Esophagus squamous epithelium (tissue), 5 donors: ENCODE measurements at regions not wholly inside any gene's neighbourhood (a gene's known extent, or its start where the extent isn't known, plus 50 kb on each side); places are given as distances from the start of the nearest gene placed in this dataset.
A peak's percentile ranks its signal among the peaks of the same experiment; 100 is the strongest.
"Not testable (repeated sequence)": the region's sequence is repeated elsewhere in the genome, so short reads cannot be mapped to it uniquely, and the experiment has no call there.

Source experiments
- DNase-seq: peaks from one replicate; lab custom pipeline; 2025; lab: John Stamatoyannopoulos, UW
- H3K27ac ChIP-seq, 4 donors: fragments of 200-600 bp; sonication (generic); one replicate each; pipeline ENCODE4 v1.5.1; 2016 to 2019; ENCODE audit warnings: mild to moderate bottlenecking in 1 of 4
- H3K27me3 ChIP-seq, 4 donors: fragments of 200-600 bp; sonication (generic); 1 replicate in 3 of 4; 2 replicates in 1 of 4; pipeline versions ENCODE4 v1.5.1 to v1.6.0; 2017 to 2021; ENCODE audit warnings: antibody characterized with exemption in 1 of 4
- H3K36me3 ChIP-seq, 3 donors: fragments of 200-600 bp; sonication (generic); one replicate each; pipeline ENCODE4 v1.5.1; 2016 to 2019
- H3K4me1 ChIP-seq, 3 donors: fragments of 200-600 bp; sonication (generic); one replicate each; pipeline ENCODE4 v1.5.1; 2017 to 2019
- H3K4me3 ChIP-seq, 4 donors: fragments of 200-600 bp; sonication (generic); 1 replicate in 3 of 4; 2 replicates in 1 of 4; pipeline ENCODE4 v1.5.1; 2016 to 2019; ENCODE audit warnings: mild to moderate bottlenecking in 2 of 4, moderate library complexity in 1 of 4
- H3K9me3 ChIP-seq, 3 donors: fragments of 200-600 bp; sonication (generic); one replicate each; pipeline ENCODE4 v1.5.1; 2016 to 2019
- POLR2A ChIP-seq, 4 donors: fragments of 450-650 bp; IDR thresholded peaks; one replicate each; pipeline ENCODE4 v1.6.1; 2017; ENCODE audit warnings: antibody characterized with exemption in 4 of 4, mild to moderate bottlenecking in 4 of 4, moderate library complexity in 3 of 4
- whole genome bisulfite sequencing, 2 donors: methylation state at CpG; one replicate each; pipeline ENCODE4 v1.1.5; 2018; 5-methylcytosine and 5-hydroxymethylcytosine counted together
- intact Hi-C: fragments of 100-400 bp; cut with DNase I; formaldehyde crosslinking; loops from one replicate; pipeline ENCODE4 v1.15.0; 2022
- TF ChIP-seq, protein P1 (sequence below), 6 experiments: fragments of 450-650 bp in 4 of 6; fragments of 200-600 bp in 2 of 6; sonication (generic) in 2 of 6; IDR thresholded peaks; one replicate each; pipeline ENCODE4 v1.5.1; 2016 to 2019; ENCODE audit warnings: antibody characterized with exemption in 6 of 6, mild to moderate bottlenecking in 4 of 6, moderate library complexity in 4 of 6
- donor health status: DM: yes; HTN: yes; CAD: no.

DNA sequence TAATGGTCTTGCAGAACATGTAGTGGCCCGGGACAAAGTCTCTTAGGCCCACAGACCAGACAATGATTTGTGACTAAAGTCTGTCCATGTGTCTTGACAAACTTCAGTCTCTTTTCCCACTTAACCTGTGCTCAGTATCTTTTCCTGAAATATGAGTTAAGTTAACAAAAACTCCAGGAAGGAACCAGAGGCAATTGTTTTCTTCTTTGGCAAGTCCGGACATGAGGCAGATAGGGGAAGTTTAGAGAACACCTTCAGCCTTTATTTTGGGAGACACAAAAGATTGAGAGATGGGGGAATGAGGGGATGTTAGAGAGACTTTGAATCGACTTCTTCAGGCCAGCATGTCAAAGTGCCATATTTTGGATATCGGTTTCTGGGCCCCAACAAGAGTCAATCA is 80.2 kb upstream of the FRMPD4 start:
- Histone ChIP-seq H3K27ac (no peak overlapping the region), H3K36me3 (no peaks in the 10 kb centered on the region), H3K4me1 (no peaks in the 10 kb centered on the region), H3K27me3 (no peaks in the 10 kb centered on the region), H3K4me3 (no peak overlapping the region), H3K9me3 (no peaks in the 10 kb centered on the region)
- intact Hi-C loops, result no loop called here
- TF ChIP-seq, protein P1, sequence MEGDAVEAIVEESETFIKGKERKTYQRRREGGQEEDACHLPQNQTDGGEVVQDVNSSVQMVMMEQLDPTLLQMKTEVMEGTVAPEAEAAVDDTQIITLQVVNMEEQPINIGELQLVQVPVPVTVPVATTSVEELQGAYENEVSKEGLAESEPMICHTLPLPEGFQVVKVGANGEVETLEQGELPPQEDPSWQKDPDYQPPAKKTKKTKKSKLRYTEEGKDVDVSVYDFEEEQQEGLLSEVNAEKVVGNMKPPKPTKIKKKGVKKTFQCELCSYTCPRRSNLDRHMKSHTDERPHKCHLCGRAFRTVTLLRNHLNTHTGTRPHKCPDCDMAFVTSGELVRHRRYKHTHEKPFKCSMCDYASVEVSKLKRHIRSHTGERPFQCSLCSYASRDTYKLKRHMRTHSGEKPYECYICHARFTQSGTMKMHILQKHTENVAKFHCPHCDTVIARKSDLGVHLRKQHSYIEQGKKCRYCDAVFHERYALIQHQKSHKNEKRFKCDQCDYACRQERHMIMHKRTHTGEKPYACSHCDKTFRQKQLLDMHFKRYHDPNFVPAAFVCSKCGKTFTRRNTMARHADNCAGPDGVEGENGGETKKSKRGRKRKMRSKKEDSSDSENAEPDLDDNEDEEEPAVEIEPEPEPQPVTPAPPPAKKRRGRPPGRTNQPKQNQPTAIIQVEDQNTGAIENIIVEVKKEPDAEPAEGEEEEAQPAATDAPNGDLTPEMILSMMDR (IDR thresholded peaks at IDR 0.05), result no peak
- no peak for TF ChIP-seq POLR2A (IDR thresholded peaks at IDR 0.05)
- DNase-seq, result no peak
- 11 to 38% methylated on average over 1 to 4 of the region's 4 CpGs for WGBS, 2 donors

DNA sequence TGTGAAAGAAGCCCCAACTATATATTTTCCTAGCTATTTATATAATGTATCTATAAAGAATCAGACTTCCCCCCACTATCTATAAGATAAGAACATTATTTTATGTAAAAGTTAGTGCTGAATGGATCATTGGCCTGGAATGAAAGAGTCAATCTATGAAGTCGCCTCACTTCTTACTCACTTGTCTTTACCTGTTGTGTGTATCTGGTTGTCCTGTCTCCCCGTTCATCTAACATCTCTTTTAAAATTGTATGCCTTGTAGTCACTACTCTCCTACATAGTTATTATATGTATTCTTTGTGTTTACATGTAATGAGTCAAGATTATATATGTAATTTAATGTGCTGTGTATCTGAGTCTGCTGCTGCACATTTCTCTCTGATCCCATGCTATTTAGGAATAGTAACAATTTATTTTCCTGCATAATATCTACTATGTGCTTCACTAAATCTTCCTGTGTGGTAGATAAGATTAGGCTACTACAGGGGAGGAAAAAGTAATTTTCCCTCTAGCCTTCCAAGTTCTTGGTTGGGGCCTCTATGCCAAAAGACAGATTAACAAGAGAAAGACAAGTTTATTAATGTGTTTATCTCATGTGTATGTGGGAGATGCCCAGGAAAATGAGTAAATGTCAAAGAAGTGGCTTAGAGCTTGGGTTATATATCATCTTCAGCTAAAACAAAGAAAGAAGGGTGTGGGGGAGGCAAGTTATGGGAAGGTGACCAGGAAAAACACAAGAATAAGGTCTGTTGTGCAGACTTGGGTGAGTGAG is 77.6 kb upstream of the FRMPD4 start:
- WGBS, 2 donors, result 65 to 80% methylated on average over 2 of the region's 2 CpGs
- intact Hi-C loops, result no loop called here
- DNase-seq, result no peak

DNA sequence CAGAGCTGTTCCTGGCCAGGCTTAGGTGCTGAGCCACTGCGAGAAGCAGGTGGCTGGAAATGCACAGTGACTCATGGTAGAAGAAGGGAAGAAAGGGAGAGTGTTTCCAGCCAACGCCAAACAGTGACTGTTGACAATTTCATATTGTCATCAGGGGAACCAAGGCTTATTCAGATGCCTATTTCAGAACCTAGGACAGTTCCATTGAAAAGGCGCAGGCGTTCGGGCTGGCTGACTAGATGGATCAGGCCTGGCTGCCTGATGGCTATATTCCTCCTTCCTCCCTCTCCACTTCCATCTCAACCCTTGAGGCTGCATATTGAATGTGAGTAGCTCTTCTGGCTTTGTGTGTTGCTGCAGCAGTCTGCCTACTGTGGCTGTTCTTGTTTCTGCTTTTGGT is 73.0 kb upstream of the FRMPD4 start:
- WGBS, 2 donors, result 24 to 48% methylated on average over 4 to 5 of the region's 5 CpGs
- H3K27ac ChIP-seq, result no peak overlapping the region

More for the DNA sequence above, 77.6 kb upstream of the FRMPD4 start:
- H3K4me3 ChIP-seq, result no peak overlapping the region
- H3K27ac ChIP-seq, result no peak overlapping the region
- H3K9me3 ChIP-seq, result no peaks in the 10 kb centered on the region
- no peaks in the 10 kb centered on the region for H3K4me1 ChIP-seq
- no peak for TF ChIP-seq POLR2A (IDR thresholded peaks at IDR 0.05)
- TF ChIP-seq, protein P1 (IDR thresholded peaks at IDR 0.05), result no peak
- no peaks in the 10 kb centered on the region for H3K36me3 ChIP-seq
- H3K27me3 ChIP-seq, result no peaks in the 10 kb centered on the region

DNA sequence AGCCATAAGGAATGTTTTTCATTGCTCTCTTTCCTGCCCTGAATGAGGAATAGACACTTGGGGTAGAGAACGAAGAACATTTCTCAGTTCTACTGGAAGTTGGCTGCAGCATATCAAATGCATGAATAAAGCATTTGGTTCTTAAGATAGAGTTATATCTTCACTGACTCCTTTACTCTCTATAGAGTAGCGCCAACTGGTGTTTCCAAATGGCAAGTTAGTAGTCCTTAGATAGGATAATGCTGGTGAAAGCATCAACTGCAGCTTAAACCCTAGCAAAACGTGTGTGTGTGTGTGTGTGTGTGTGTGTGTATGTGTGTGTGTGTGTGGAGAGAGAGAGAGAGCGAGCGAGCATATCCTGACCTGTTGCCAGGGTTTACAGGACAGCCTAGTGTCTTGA is 62.2 kb upstream of the FRMPD4 start:
- no peak overlapping the region for H3K27ac ChIP-seq
- H3K36me3 ChIP-seq, result no peaks in the 10 kb centered on the region
- intact Hi-C loops, result no loop called here
- TF ChIP-seq, protein P1 (IDR thresholded peaks at IDR 0.05), result no peak
- TF ChIP-seq POLR2A (IDR thresholded peaks at IDR 0.05), result no peak
- H3K9me3 ChIP-seq, result no peaks in the 10 kb centered on the region
- 53 to 60% methylated on average over 5 of the region's 5 CpGs for WGBS, 2 donors
- DNase-seq, result no peak
- no peaks in the 10 kb centered on the region for H3K4me1 ChIP-seq
- H3K27me3 ChIP-seq, result no peaks in the 10 kb centered on the region
- no peak overlapping the region for H3K4me3 ChIP-seq

More for the DNA sequence above, 73.0 kb upstream of the FRMPD4 start:
- TF ChIP-seq, protein P1 (IDR thresholded peaks at IDR 0.05), result no peak
- TF ChIP-seq POLR2A (IDR thresholded peaks at IDR 0.05), result no peak
- H3K4me1 ChIP-seq, result no peaks in the 10 kb centered on the region
- no peak overlapping the region for H3K4me3 ChIP-seq
- H3K36me3 ChIP-seq, result no peaks in the 10 kb centered on the region
- no peaks in the 10 kb centered on the region for H3K27me3 ChIP-seq
- H3K9me3 ChIP-seq, result no peaks in the 10 kb centered on the region
- no peak for DNase-seq
- intact Hi-C loops, result no loop called here

DNA sequence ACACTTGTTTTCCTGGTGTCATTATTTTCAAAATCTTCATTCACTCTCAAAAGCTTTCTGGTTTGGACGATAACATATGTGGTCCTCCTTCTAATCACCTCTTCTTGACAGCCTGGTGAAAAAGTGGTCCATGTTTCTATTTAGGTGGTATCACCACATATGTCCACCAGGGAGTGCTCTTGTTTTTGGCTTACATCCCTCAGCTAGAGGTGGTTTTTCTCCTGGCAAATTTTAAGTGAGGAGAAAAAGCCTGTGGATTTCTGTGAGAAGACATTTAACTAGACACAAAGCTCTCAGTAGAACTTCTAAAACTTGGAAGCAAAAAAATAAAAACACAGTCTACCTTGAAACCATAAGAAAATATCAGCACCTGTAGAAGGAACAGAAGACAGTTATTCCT is 58.0 kb upstream of the FRMPD4 start:
- Histone ChIP-seq H3K4me3 (no peak overlapping the region), H3K4me1 (no peaks in the 10 kb centered on the region), H3K27me3 (no peaks in the 10 kb centered on the region), H3K9me3 (peaks cover 0 to 3% (median 0%) of the 10 kb centered on the region in 3 donors), H3K27ac (no peak overlapping the region), H3K36me3 (no peaks in the 10 kb centered on the region)
- DNase-seq, result no peak
- intact Hi-C loops, result no loop called here
- TF ChIP-seq, protein P1 (IDR thresholded peaks at IDR 0.05), result peak in 4 of 6 experiments; percentile 18 to 44 (median 24)
- no peak for TF ChIP-seq POLR2A (IDR thresholded peaks at IDR 0.05)
- 0 to 17% methylated on average over 1 of the region's 1 CpG for WGBS, 2 donors

DNA sequence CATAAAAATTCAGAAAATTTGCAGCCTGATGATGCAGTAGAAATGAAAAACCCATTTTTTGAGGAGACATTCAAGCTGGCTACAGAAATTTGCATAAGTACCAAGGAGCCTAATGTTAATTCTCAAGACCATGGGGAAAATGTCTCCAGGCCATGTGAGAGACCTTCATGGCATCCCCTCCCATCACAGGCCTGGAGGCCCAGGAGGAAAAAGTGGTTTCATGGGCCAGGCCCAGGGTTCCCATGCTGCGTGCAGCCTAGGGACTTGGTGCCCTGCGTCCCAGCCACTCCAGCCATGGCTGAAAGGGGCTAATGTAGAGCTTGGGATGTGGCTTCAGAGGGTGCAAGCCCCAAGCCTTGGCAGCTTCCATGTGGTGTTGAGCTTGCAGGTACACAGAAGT is 55.3 kb upstream of the FRMPD4 start:
- WGBS, 2 donors, result no CpG with 5 or more reads among the region's 2 CpGs
- intact Hi-C loops, result not testable (repeated sequence)

More for the DNA sequence above, 55.3 kb upstream of the FRMPD4 start:
- H3K4me1 ChIP-seq, H3K9me3 ChIP-seq, H3K27me3 ChIP-seq, H3K36me3 ChIP-seq, H3K4me3 ChIP-seq, DNase-seq, H3K27ac ChIP-seq: not testable (repeated sequence)
